Neural crest cell (in vitro differentiated cells): ENCODE measurements at regions not wholly inside any gene's neighbourhood (a gene's known extent, or its start where the extent isn't known, plus 50 kb on each side); places are given as distances from the start of the nearest gene placed in this dataset.
"Not testable (repeated sequence)": the region's sequence is repeated elsewhere in the genome, so short reads cannot be mapped to it uniquely, and the experiment has no call there.

Source experiments
- DNase-seq: peaks from one replicate; pipeline ENCODE4 v3.0.0; 2021; ENCODE audit warnings: low read depth, mixed read lengths, low spot score
- H3K27ac Mint-ChIP-seq: one replicate; pipeline ENCODE4 v1.8.0; 2021; ENCODE audit warnings: mild to moderate bottlenecking, mixed read lengths; ENCODE audit not compliant: unreplicated experiment
- H3K27me3 Mint-ChIP-seq: 2 replicates; pipeline ENCODE4 v1.8.0; 2021; ENCODE audit warnings: low read depth, mild to moderate bottlenecking, mixed read lengths
- H3K36me3 Mint-ChIP-seq: 2 replicates; pipeline ENCODE4 v1.8.0; 2021; ENCODE audit warnings: low read depth, mild to moderate bottlenecking, mixed read lengths
- H3K4me1 Mint-ChIP-seq: 2 replicates; pipeline ENCODE4 v1.8.0; 2021; ENCODE audit warnings: mixed read lengths
- H3K4me3 Mint-ChIP-seq: one replicate; pipeline ENCODE4 v1.8.0; 2021; ENCODE audit warnings: mild to moderate bottlenecking, mixed read lengths
- H3K9me3 Mint-ChIP-seq: 2 replicates; pipeline ENCODE4 v1.8.0; 2021; ENCODE audit warnings: mixed read lengths
- CTCF ChIP-seq: fragments of 200-600 bp; sonication (generic); conservative IDR thresholded peaks from 2 replicates; pipeline ENCODE4 v1.5.0; 2021; ENCODE audit warnings: antibody characterized with exemption, mild to moderate bottlenecking

GRCh38 chr1:218933513-218933912 is 240.2 kb upstream of the LYPLAL1 start:
- Mint-ChIP-seq H3K4me1 (peaks cover 5% of the 10 kb centered on the region), H3K27ac (no peak overlapping the region), H3K4me3 (no peak overlapping the region), H3K9me3 (peaks cover 9% of the 10 kb centered on the region), H3K36me3 (peaks cover 10% of the 10 kb centered on the region), H3K27me3 (no peaks in the 10 kb centered on the region)
- no peak for TF ChIP-seq CTCF
- DNase-seq: no peak

- H3K27me3 Mint-ChIP-seq, H3K36me3 Mint-ChIP-seq, H3K4me1 Mint-ChIP-seq, H3K9me3 Mint-ChIP-seq, H3K27ac Mint-ChIP-seq, H3K4me3 Mint-ChIP-seq, DNase-seq: not testable (repeated sequence)
Observed at GRCh38 chr1:218935408-218935807, 238.3 kb upstream of the LYPLAL1 start.

- Mint-ChIP-seq H3K9me3 (peaks cover 14% of the 10 kb centered on the region), H3K27me3 (no peaks in the 10 kb centered on the region), H3K36me3 (peaks cover 18% of the 10 kb centered on the region), H3K4me3 (no peak overlapping the region), H3K4me1 (no peaks in the 10 kb centered on the region), H3K27ac (no peak overlapping the region)
- TF ChIP-seq CTCF: no peak
- no peak for DNase-seq
Observed at GRCh38 chr1:218938259-218938658, 235.4 kb upstream of the LYPLAL1 start.

- TF ChIP-seq CTCF: no peak
- no peak overlapping the region for H3K4me3 Mint-ChIP-seq
- H3K27me3 Mint-ChIP-seq: no peaks in the 10 kb centered on the region
- peaks cover 18% of the 10 kb centered on the region for H3K36me3 Mint-ChIP-seq
- no peak for DNase-seq
- H3K9me3 Mint-ChIP-seq: peaks cover 11% of the 10 kb centered on the region
- no peak overlapping the region for H3K27ac Mint-ChIP-seq
- no peaks in the 10 kb centered on the region for H3K4me1 Mint-ChIP-seq
Observed at GRCh38 chr1:218939095-218939494, 234.6 kb upstream of the LYPLAL1 start.

GRCh38 chr1:218942431-218942830 is 231.2 kb upstream of the LYPLAL1 start:
- peaks cover 8% of the 10 kb centered on the region for H3K36me3 Mint-ChIP-seq
- H3K27me3 Mint-ChIP-seq: no peaks in the 10 kb centered on the region
- H3K4me1 Mint-ChIP-seq: no peaks in the 10 kb centered on the region
- TF ChIP-seq CTCF: no peak
- no peak overlapping the region for H3K27ac Mint-ChIP-seq
- DNase-seq: no peak
- H3K4me3 Mint-ChIP-seq: no peak overlapping the region
- peaks cover 5% of the 10 kb centered on the region for H3K9me3 Mint-ChIP-seq

GRCh38 chr1:218943371-218943770 is 230.3 kb upstream of the LYPLAL1 start:
- H3K4me3 Mint-ChIP-seq: no peak overlapping the region
- peaks cover 8% of the 10 kb centered on the region for H3K36me3 Mint-ChIP-seq
- H3K27ac Mint-ChIP-seq: no peak overlapping the region
- TF ChIP-seq CTCF: no peak
- H3K27me3 Mint-ChIP-seq: no peaks in the 10 kb centered on the region
- H3K9me3 Mint-ChIP-seq: peaks cover 5% of the 10 kb centered on the region
- no peaks in the 10 kb centered on the region for H3K4me1 Mint-ChIP-seq
- DNase-seq: no peak
